Esophagus muscularis mucosa (tissue), 3 donors: ENCODE measurements at regions not wholly inside any gene's neighbourhood (a gene's known extent, or its start where the extent isn't known, plus 50 kb on each side); places are given as distances from the start of the nearest gene placed in this dataset.

Experiments
- CTCF ChIP-seq, 3 experiments: fragments of 200-600 bp in 2 of 3; fragments of 450-650 bp in 1 of 3; sonication (generic) in 2 of 3; IDR thresholded peaks; one replicate each; pipeline ENCODE4 v1.5.1; 2017 to 2019; ENCODE audit warnings: antibody characterized with exemption in 3 of 3, mild to moderate bottlenecking in 2 of 3, moderate library complexity in 1 of 3
- POLR2A ChIP-seq: fragments of 450-650 bp; IDR thresholded peaks from one replicate; pipeline ENCODE4 v1.6.1; 2017; ENCODE audit warnings: antibody characterized with exemption, moderate library complexity, mild to moderate bottlenecking, low read depth
- POLR2AphosphoS5 ChIP-seq, 2 donors: sonication (generic); formaldehyde crosslinking; IDR thresholded peaks; one replicate each; pipeline ENCODE4 v1.6.1; 2017; ENCODE audit warnings: antibody characterized with exemption in 2 of 2

- TF ChIP-seq POLR2A (no peak), CTCF (IDR thresholded peaks at IDR 0.05) (no peak), POLR2AphosphoS5 (IDR thresholded peaks at IDR 0.05) (no peak)
These were observed 352.6 kb upstream of the POU3F3 start for GRCh38 chr2:104501342-104501741.
